SK-N-SH treated with all-trans-retinoic acid at 6 μM for 48 hours (cell line): ENCODE measurements at regions not wholly inside any gene's neighbourhood (a gene's known extent, or its start where the extent isn't known, plus 50 kb on each side); places are given as distances from the start of the nearest gene placed in this dataset.

Source experiments
- ARNTL ChIP-seq: fragments of 450-650 bp; formaldehyde crosslinking; IDR thresholded peaks from 2 replicates; pipeline ENCODE4 v1.5.0; 2020; ENCODE audit warnings: low read depth, mild to moderate bottlenecking, moderate library complexity, borderline replicate concordance
- ESRRG ChIP-seq: fragments of 250-450 bp; sonication (Bioruptor Pico); IDR thresholded peaks from 2 replicates; pipeline ENCODE4 v1.6.1; 2021; ENCODE audit warnings: mild to moderate bottlenecking
- PATZ1 ChIP-seq: fragments of 250-450 bp; sonication (Bioruptor Pico); IDR thresholded peaks from 2 replicates; pipeline ENCODE4 v1.8.0; 2020; ENCODE audit warnings: mild to moderate bottlenecking, moderate library complexity, borderline replicate concordance
- TCF4 ChIP-seq: fragments of 250-450 bp; sonication (Bioruptor Pico); IDR thresholded peaks from 2 replicates; pipeline ENCODE4 v1.8.0; 2021; ENCODE audit warnings: mild to moderate bottlenecking, moderate library complexity, borderline replicate concordance
- ZC3H10 ChIP-seq: fragments of 250-450 bp; sonication (Bioruptor Pico); IDR thresholded peaks from 2 replicates; pipeline ENCODE4 v1.5.1; 2021; ENCODE audit warnings: mild to moderate bottlenecking, moderate library complexity
- ZNF70 ChIP-seq: fragments of 450-650 bp; formaldehyde crosslinking; IDR thresholded peaks from 2 replicates; pipeline ENCODE4 v1.5.0; 2020; ENCODE audit warnings: mild to moderate bottlenecking, moderate library complexity
- TF ChIP-seq, protein P1 (sequence below): fragments of 250-450 bp; sonication (Bioruptor Pico); IDR thresholded peaks from 2 replicates; pipeline ENCODE4 v1.5.1; 2020; ENCODE audit warnings: low read depth, mild to moderate bottlenecking, moderate library complexity
- TF ChIP-seq, protein P2 (sequence below): fragments of 250-450 bp; sonication (Bioruptor Pico); IDR thresholded peaks from 2 replicates; pipeline ENCODE4 v1.5.0; 2020; ENCODE audit warnings: mild to moderate bottlenecking, moderate library complexity
- TF ChIP-seq, protein P3 (sequence below): fragments of 250-450 bp; sonication (Bioruptor Pico); IDR thresholded peaks from 2 replicates; pipeline ENCODE4 v1.8.0; 2021; ENCODE audit warnings: low read depth, mild to moderate bottlenecking, moderate library complexity, borderline replicate concordance

GRCh38 chr4:14445882-14446281 lies 556.4 kb upstream of the CPEB2 start:
- TF ChIP-seq TCF4 (CRISPR knock-in tag) = no peak
- TF ChIP-seq, protein P1, sequence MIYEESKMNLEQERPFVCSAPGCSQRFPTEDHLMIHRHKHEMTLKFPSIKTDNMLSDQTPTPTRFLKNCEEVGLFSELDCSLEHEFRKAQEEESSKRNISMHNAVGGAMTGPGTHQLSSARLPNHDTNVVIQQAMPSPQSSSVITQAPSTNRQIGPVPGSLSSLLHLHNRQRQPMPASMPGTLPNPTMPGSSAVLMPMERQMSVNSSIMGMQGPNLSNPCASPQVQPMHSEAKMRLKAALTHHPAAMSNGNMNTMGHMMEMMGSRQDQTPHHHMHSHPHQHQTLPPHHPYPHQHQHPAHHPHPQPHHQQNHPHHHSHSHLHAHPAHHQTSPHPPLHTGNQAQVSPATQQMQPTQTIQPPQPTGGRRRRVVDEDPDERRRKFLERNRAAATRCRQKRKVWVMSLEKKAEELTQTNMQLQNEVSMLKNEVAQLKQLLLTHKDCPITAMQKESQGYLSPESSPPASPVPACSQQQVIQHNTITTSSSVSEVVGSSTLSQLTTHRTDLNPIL (CRISPR knock-in tag) = no peak
- TF ChIP-seq PATZ1 (CRISPR knock-in tag) = no peak
- TF ChIP-seq, protein P2, sequence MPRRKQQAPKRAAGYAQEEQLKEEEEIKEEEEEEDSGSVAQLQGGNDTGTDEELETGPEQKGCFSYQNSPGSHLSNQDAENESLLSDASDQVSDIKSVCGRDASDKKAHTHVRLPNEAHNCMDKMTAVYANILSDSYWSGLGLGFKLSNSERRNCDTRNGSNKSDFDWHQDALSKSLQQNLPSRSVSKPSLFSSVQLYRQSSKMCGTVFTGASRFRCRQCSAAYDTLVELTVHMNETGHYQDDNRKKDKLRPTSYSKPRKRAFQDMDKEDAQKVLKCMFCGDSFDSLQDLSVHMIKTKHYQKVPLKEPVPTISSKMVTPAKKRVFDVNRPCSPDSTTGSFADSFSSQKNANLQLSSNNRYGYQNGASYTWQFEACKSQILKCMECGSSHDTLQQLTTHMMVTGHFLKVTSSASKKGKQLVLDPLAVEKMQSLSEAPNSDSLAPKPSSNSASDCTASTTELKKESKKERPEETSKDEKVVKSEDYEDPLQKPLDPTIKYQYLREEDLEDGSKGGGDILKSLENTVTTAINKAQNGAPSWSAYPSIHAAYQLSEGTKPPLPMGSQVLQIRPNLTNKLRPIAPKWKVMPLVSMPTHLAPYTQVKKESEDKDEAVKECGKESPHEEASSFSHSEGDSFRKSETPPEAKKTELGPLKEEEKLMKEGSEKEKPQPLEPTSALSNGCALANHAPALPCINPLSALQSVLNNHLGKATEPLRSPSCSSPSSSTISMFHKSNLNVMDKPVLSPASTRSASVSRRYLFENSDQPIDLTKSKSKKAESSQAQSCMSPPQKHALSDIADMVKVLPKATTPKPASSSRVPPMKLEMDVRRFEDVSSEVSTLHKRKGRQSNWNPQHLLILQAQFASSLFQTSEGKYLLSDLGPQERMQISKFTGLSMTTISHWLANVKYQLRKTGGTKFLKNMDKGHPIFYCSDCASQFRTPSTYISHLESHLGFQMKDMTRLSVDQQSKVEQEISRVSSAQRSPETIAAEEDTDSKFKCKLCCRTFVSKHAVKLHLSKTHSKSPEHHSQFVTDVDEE = no peak
- TF ChIP-seq ZC3H10 (CRISPR knock-in tag) = no peak
- TF ChIP-seq ESRRG (CRISPR knock-in tag) = no peak
- TF ChIP-seq, protein P3, sequence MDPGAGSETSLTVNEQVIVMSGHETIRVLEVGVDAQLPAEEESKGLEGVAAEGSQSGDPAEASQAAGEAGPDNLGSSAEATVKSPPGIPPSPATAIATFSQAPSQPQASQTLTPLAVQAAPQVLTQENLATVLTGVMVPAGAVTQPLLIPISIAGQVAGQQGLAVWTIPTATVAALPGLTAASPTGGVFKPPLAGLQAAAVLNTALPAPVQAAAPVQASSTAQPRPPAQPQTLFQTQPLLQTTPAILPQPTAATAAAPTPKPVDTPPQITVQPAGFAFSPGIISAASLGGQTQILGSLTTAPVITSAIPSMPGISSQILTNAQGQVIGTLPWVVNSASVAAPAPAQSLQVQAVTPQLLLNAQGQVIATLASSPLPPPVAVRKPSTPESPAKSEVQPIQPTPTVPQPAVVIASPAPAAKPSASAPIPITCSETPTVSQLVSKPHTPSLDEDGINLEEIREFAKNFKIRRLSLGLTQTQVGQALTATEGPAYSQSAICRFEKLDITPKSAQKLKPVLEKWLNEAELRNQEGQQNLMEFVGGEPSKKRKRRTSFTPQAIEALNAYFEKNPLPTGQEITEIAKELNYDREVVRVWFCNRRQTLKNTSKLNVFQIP (CRISPR knock-in tag) = no peak
- TF ChIP-seq ARNTL (CRISPR knock-in tag) = no peak
- TF ChIP-seq ZNF70 (CRISPR knock-in tag) = no peak
